ENCODE measurements at regions not wholly inside any gene's neighbourhood (a gene's known extent, or its start where the extent isn't known, plus 50 kb on each side); places are given as distances from the start of the nearest gene placed in this dataset.

DNA sequence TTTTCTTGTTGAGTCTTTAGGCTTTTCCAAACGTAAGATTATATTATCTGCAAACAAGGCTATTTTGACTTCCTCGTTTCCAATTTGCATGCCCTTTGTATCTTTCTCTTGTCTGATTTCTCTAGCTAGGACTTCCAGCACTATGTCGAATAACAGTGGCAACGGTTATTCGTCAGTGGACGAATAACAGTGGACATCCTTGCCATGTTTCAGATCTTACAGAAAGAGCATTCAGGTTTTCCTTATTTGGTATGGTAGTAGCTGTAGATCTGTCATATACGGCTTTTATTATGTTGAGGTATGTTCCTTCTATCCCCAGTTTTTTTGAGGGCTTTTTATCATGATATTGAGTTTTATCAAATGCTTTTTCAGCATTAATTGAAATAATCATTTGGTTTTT, 634.6 kb upstream of the ADGRL3 start:
- Histone ChIP-seq H3K9ac (ENCODE audit: low read depth in 1 of 2, low read length in 2 of 2) (no peak overlapping the region), H3K4me1 (ENCODE audit: control insufficient read depth in 1 of 2, insufficient read depth in 2 of 2, low read length in 2 of 2) (no peaks in the 10 kb centered on the region), H3K9me3 (ENCODE audit: control insufficient read depth in 1 of 2, low read length in 2 of 2) (peaks cover 0 to 16% of the 10 kb centered on the region in 2 donors), H3K27ac (ENCODE audit: low read depth, low read length) (no peak overlapping the region), H3K36me3 (ENCODE audit: control insufficient read depth in 1 of 2, insufficient read depth in 2 of 2, low read length in 2 of 2) (no peaks in the 10 kb centered on the region), H3K4me3 (ENCODE audit: low read depth in 1 of 2, low read length in 2 of 2) (no peak overlapping the region), H3K27me3 (ENCODE audit: control insufficient read depth in 1 of 2, insufficient read depth in 2 of 2, low read length in 2 of 2) (no peaks in the 10 kb centered on the region)

DNA sequence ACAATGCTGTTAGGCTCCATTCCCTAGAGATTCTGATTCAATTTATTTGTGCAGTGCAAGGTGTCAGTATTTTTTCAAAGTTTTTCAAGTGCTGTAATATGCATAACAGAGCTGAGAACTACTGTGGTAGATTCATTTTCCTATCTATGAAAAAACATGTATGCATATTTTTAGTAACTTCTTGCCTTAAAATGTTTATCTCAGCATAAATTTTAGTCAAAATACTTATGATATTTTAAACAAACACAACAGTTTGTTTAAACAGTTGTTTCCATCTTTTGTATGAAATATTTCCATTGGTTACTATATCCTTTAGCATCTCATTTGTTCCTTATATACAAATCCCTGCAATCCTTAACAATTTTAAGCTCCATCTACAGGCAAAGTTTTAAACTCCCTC, 624.8 kb upstream of the ADGRL3 start:
- Histone ChIP-seq H3K4me1 (ENCODE audit: control insufficient read depth in 1 of 2, insufficient read depth in 2 of 2, low read length in 2 of 2) (no peaks in the 10 kb centered on the region), H3K27me3 (ENCODE audit: control insufficient read depth in 1 of 2, insufficient read depth in 2 of 2, low read length in 2 of 2) (no peaks in the 10 kb centered on the region), H3K9me3 (ENCODE audit: control insufficient read depth in 1 of 2, low read length in 2 of 2) (peaks cover 6 to 7% of the 10 kb centered on the region in 2 donors), H3K4me3 (ENCODE audit: low read depth in 1 of 2, low read length in 2 of 2) (no peak overlapping the region), H3K9ac (ENCODE audit: low read depth in 1 of 2, low read length in 2 of 2) (no peak overlapping the region), H3K36me3 (ENCODE audit: control insufficient read depth in 1 of 2, insufficient read depth in 2 of 2, low read length in 2 of 2) (no peaks in the 10 kb centered on the region), H3K27ac (ENCODE audit: low read depth, low read length) (no peak overlapping the region)

DNA sequence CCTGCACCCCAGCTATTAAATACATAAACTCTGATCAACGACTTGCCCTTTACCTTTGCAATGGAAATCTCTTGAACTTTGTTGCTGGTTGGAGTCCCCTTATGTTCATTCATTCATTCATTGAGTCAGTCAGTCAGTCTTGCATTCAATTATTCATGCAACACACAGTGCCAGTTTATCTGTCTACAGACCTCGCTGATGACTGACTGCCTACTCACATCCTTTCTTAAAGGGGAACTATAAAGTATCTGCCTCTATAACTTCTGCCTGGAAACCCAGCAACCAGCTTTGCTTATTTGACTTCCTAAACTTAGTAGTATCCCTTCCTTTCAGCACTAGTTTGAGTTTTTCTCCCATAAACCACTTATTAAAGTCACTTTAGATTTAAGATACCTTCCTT, 620.8 kb upstream of the ADGRL3 start:
- Histone ChIP-seq H3K27ac (ENCODE audit: low read depth, low read length) (no peak overlapping the region), H3K9me3 (ENCODE audit: control insufficient read depth in 1 of 2, low read length in 2 of 2) (peaks cover 0 to 7% of the 10 kb centered on the region in 2 donors), H3K4me3 (ENCODE audit: low read depth in 1 of 2, low read length in 2 of 2) (no peak overlapping the region), H3K9ac (ENCODE audit: low read depth in 1 of 2, low read length in 2 of 2) (no peak overlapping the region), H3K27me3 (ENCODE audit: control insufficient read depth in 1 of 2, insufficient read depth in 2 of 2, low read length in 2 of 2) (no peaks in the 10 kb centered on the region), H3K36me3 (ENCODE audit: control insufficient read depth in 1 of 2, insufficient read depth in 2 of 2, low read length in 2 of 2) (no peaks in the 10 kb centered on the region), H3K4me1 (ENCODE audit: control insufficient read depth in 1 of 2, insufficient read depth in 2 of 2, low read length in 2 of 2) (no peaks in the 10 kb centered on the region)

DNA sequence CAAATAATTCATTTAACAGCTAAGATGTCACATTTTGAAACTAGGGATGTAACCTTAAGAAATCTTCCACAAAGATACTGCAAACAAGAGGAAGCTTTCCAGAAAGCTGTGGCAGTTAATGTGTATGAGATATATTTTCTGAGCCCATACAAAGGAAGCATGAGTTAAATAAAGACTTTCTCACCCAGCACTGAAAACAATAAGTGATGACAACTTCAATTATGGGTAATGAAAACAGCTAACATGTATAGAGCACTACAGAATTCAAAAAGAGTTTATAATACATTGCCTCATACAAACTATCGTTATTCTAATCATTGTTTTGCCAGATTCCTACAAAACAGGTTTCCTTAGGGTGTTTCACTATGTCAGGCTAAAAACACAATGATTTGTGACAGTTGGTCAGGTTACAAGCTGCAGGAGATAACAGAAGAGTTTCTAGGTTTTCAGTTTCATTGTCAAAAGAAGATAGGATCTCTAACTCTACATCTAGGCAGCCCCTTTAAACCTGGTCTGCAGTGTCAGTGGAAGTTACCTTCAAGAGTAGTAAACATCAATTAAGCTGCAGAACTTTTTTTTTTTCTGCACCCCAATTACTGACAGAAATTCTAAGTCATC, 618.1 kb upstream of the ADGRL3 start:
- Histone ChIP-seq H3K27ac (ENCODE audit: low read depth, low read length) (no peak overlapping the region), H3K36me3 (ENCODE audit: control insufficient read depth in 1 of 2, insufficient read depth in 2 of 2, low read length in 2 of 2) (no peaks in the 10 kb centered on the region), H3K27me3 (ENCODE audit: control insufficient read depth in 1 of 2, insufficient read depth in 2 of 2, low read length in 2 of 2) (no peaks in the 10 kb centered on the region), H3K9ac (ENCODE audit: low read depth in 1 of 2, low read length in 2 of 2) (no peak overlapping the region), H3K4me3 (ENCODE audit: low read depth in 1 of 2, low read length in 2 of 2) (no peak overlapping the region), H3K4me1 (ENCODE audit: control insufficient read depth in 1 of 2, insufficient read depth in 2 of 2, low read length in 2 of 2) (no peaks in the 10 kb centered on the region), H3K9me3 (ENCODE audit: control insufficient read depth in 1 of 2, low read length in 2 of 2) (peaks cover 4 to 15% of the 10 kb centered on the region in 2 donors)

DNA sequence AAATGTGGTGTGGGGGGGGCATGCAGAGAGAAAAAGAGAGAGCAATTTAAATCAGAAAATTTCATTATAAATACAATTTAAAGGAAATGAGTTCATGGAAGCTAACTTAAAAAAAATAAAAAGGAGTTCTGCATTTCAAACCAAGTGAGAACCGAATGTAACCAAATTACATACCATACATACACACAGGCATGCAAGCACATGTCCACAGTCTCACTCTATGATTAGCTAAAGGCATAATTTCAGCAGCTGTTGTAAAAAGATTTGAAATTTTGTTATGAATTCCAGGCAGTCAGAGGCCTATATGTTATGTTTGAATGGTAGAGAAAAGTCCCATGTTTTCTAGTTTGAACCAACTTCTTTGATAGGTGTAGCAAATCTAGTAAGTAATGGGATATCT, 611.6 kb upstream of the ADGRL3 start:
- H3K27me3 ChIP-seq (ENCODE audit: control insufficient read depth in 1 of 2, insufficient read depth in 2 of 2, low read length in 2 of 2) = no peaks in the 10 kb centered on the region
- H3K36me3 ChIP-seq (ENCODE audit: control insufficient read depth in 1 of 2, insufficient read depth in 2 of 2, low read length in 2 of 2) = no peaks in the 10 kb centered on the region
- H3K9me3 ChIP-seq (ENCODE audit: control insufficient read depth in 1 of 2, low read length in 2 of 2) = peaks cover 6 to 8% of the 10 kb centered on the region in 2 donors
- H3K27ac ChIP-seq (ENCODE audit: low read depth, low read length) = no peak overlapping the region
- no peak overlapping the region for H3K9ac ChIP-seq (ENCODE audit: low read depth in 1 of 2, low read length in 2 of 2)
- H3K4me3 ChIP-seq (ENCODE audit: low read depth in 1 of 2, low read length in 2 of 2) = no peak overlapping the region
- H3K4me1 ChIP-seq (ENCODE audit: control insufficient read depth in 1 of 2, insufficient read depth in 2 of 2, low read length in 2 of 2) = no peaks in the 10 kb centered on the region

DNA sequence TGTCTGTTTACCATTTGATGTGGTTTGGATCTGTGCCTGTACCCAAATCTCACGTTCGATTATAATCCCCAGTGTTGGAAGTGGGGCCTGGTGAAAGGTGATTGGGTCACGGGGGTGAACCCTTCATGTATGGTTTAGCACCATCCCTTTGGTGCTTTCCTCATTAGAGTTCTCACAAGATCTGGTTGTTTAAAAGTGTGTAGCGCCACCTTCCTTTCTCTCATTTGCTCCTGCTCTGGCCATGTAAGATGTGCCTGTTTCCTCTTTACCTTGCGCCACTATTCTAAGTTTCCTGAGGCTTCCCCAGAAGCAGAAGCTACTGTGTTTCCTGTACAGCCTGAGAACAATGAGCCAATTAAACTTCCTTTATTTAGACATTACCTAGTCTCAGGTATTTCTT, 610.7 kb upstream of the ADGRL3 start:
- Histone ChIP-seq H3K36me3 (ENCODE audit: control insufficient read depth in 1 of 2, insufficient read depth in 2 of 2, low read length in 2 of 2) (no peaks in the 10 kb centered on the region), H3K4me1 (ENCODE audit: control insufficient read depth in 1 of 2, insufficient read depth in 2 of 2, low read length in 2 of 2) (no peaks in the 10 kb centered on the region), H3K4me3 (ENCODE audit: low read depth in 1 of 2, low read length in 2 of 2) (no peak overlapping the region)

DNA sequence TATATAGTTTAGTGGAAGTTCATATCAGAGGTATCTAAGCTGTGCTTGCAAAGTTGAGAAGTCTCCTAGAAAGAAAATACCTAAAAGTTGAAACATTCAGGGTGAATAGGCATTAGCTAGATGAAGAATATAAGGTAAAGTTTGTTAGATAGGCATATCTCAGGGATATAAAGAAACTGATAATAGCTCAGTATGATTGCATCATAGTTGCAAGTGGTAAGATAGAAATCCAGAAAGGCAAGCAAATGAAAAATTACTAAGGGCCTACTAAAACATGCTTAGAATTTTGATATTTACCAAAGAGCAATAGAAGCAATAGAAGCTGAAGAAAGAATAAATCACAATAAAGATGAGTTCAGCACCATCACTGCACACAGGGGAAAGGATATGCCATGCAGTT, 610.0 kb upstream of the ADGRL3 start:
- Histone ChIP-seq H3K36me3 (ENCODE audit: control insufficient read depth in 1 of 2, insufficient read depth in 2 of 2, low read length in 2 of 2) (no peaks in the 10 kb centered on the region), H3K9me3 (ENCODE audit: control insufficient read depth in 1 of 2, low read length in 2 of 2) (peaks cover 8 to 10% of the 10 kb centered on the region in 2 donors), H3K4me1 (ENCODE audit: control insufficient read depth in 1 of 2, insufficient read depth in 2 of 2, low read length in 2 of 2) (no peaks in the 10 kb centered on the region), H3K27ac (ENCODE audit: low read depth, low read length) (no peak overlapping the region), H3K4me3 (ENCODE audit: low read depth in 1 of 2, low read length in 2 of 2) (no peak overlapping the region), H3K9ac (ENCODE audit: low read depth in 1 of 2, low read length in 2 of 2) (no peak overlapping the region), H3K27me3 (ENCODE audit: control insufficient read depth in 1 of 2, insufficient read depth in 2 of 2, low read length in 2 of 2) (no peaks in the 10 kb centered on the region)

More for the DNA sequence above, 610.7 kb upstream of the ADGRL3 start:
- H3K27me3 ChIP-seq (ENCODE audit: control insufficient read depth in 1 of 2, insufficient read depth in 2 of 2, low read length in 2 of 2) = no peaks in the 10 kb centered on the region
- H3K27ac ChIP-seq (ENCODE audit: low read depth, low read length) = no peak overlapping the region
- H3K9me3 ChIP-seq (ENCODE audit: control insufficient read depth in 1 of 2, low read length in 2 of 2) = peaks cover 8% of the 10 kb centered on the region in 2 donors
- H3K9ac ChIP-seq (ENCODE audit: low read depth in 1 of 2, low read length in 2 of 2) = no peak overlapping the region

DNA sequence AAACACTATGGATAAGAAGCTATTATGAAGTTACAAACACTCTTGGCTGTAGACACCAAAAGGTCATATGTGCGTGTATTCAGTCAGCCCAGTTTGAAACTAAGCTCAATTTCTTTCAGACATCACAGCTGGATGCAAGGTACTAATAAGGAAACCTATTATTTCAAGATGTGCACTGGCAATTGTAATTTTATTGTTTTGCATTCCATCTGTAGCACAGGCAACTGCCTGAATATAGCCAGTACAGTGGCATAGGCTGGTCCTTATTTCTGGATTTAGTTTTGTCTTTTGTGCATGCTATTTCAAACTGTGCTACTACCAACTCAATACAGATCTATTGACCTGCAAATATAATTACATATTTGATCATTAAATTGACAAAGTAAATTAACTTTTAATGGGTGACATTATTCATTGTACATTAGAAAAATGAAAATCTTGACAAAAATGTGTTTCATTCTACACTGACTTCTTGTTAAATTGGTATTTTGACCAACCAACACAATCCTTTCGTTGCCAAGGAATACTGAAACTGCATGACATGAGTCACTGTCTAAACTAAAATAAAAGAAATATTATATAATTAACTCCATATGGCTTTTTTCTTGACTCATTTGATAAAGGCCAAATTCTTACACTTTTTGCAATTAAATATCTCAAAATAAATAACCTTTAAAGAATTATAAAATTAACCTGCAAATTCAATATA, 594.3 kb upstream of the ADGRL3 start:
- Histone ChIP-seq H3K4me3 (ENCODE audit: low read depth in 1 of 2, low read length in 2 of 2) (no peak overlapping the region), H3K36me3 (ENCODE audit: control insufficient read depth in 1 of 2, insufficient read depth in 2 of 2, low read length in 2 of 2) (no peaks in the 10 kb centered on the region), H3K27ac (ENCODE audit: low read depth, low read length) (no peak overlapping the region), H3K4me1 (ENCODE audit: control insufficient read depth in 1 of 2, insufficient read depth in 2 of 2, low read length in 2 of 2) (no peaks in the 10 kb centered on the region), H3K9ac (ENCODE audit: low read depth in 1 of 2, low read length in 2 of 2) (no peak overlapping the region), H3K9me3 (ENCODE audit: control insufficient read depth in 1 of 2, low read length in 2 of 2) (peaks cover 12 to 15% of the 10 kb centered on the region in 2 donors), H3K27me3 (ENCODE audit: control insufficient read depth in 1 of 2, insufficient read depth in 2 of 2, low read length in 2 of 2) (no peaks in the 10 kb centered on the region)

DNA sequence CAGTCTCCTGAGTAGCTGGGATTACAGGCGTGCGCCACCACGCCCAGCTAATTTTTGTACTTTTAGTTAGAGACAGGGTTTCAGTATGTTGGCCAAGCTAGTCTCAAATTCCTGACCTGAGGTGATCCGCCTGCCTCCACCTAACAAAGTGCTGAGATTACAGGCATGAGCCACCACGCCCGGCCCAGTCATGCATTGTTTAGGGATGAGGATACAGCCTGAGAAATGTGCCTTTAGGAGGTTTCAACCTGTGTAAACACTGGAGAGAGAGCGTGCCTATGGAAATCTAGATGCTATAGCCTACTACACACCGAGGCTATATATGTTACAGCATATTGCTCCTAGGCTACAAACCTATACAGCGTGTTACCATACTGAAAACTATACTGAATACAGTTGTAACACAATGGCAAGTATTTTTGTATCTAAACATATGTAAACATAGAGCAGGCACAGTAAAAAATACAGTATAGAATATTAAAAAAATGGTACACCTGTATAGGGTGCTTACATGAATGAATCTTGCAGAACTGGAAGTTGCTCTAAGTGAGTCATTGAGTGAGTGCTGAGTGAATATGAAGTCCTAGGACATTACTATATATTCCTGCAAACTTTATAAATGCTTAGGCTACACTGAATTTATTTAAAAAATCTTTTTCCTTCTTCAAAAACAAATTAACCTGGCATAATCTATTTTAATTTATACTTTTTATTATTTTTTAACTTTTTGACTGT, 588.2 kb upstream of the ADGRL3 start:
- Histone ChIP-seq H3K36me3 (ENCODE audit: control insufficient read depth in 1 of 2, insufficient read depth in 2 of 2, low read length in 2 of 2) (no peaks in the 10 kb centered on the region), H3K27me3 (ENCODE audit: control insufficient read depth in 1 of 2, insufficient read depth in 2 of 2, low read length in 2 of 2) (no peaks in the 10 kb centered on the region), H3K4me1 (ENCODE audit: control insufficient read depth in 1 of 2, insufficient read depth in 2 of 2, low read length in 2 of 2) (no peaks in the 10 kb centered on the region), H3K9me3 (ENCODE audit: control insufficient read depth in 1 of 2, low read length in 2 of 2) (peaks cover 0 to 6% of the 10 kb centered on the region in 2 donors), H3K27ac (ENCODE audit: low read depth, low read length) (no peak overlapping the region), H3K9ac (ENCODE audit: low read depth in 1 of 2, low read length in 2 of 2) (no peak overlapping the region), H3K4me3 (ENCODE audit: low read depth in 1 of 2, low read length in 2 of 2) (no peak overlapping the region)

DNA sequence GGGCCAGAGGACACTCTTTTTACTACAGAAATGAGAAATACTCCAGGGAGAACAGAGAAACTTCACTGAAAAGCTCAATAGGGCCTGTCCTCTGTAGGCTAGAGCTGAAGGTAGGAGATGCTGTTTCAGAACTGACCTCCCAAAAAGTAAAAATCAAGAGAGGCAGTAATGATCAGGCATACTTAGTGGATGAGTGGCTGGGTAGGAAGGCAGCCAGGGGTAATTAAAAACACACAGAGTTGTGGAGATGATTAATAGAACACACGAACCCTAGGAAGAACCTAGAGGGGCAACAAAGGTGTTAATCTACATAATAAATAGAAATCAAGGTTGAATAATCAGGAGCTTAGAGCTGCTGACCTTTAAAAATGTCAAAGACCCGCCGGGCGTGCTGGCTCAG, 582.4 kb upstream of the ADGRL3 start:
- Histone ChIP-seq H3K27me3 (ENCODE audit: control insufficient read depth in 1 of 2, insufficient read depth in 2 of 2, low read length in 2 of 2) (no peaks in the 10 kb centered on the region), H3K9me3 (ENCODE audit: control insufficient read depth in 1 of 2, low read length in 2 of 2) (peaks cover 0 to 6% of the 10 kb centered on the region in 2 donors), H3K4me1 (ENCODE audit: control insufficient read depth in 1 of 2, insufficient read depth in 2 of 2, low read length in 2 of 2) (no peaks in the 10 kb centered on the region), H3K4me3 (ENCODE audit: low read depth in 1 of 2, low read length in 2 of 2) (no peak overlapping the region), H3K9ac (ENCODE audit: low read depth in 1 of 2, low read length in 2 of 2) (no peak overlapping the region), H3K27ac (ENCODE audit: low read depth, low read length) (no peak overlapping the region), H3K36me3 (ENCODE audit: control insufficient read depth in 1 of 2, insufficient read depth in 2 of 2, low read length in 2 of 2) (no peaks in the 10 kb centered on the region)

All from duodenal mucosa (tissue), 2 donors.